ENCODE measurements at regions not wholly inside any gene's neighbourhood (a gene's known extent, or its start where the extent isn't known, plus 50 kb on each side); places are given as distances from the start of the nearest gene placed in this dataset.

DNA sequence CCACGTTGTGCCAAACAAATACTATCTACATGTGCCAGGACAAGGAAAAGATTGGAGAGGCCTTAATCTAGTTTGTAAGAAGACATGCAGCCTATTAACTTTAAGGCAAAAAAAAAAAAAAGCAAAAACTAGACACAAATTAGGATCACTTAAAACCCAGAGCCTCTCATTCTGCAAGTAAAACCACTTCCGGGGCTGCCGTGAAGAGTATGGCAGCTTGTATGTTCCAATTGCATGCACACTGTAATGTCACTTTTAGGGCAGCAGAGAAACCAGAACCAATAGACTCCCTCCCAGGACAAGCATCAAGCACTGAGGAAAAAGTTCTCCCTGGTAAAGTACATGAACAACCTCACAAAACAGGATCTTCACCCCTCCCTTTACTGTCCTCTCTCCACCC lies 70.6 kb downstream of the RSL24D1 start:
- H3K36me3 Mint-ChIP-seq: no peaks in the 10 kb centered on the region
- no peak overlapping the region for H3K4me3 Mint-ChIP-seq
- DNase-seq (no peak), ATAC-seq (ENCODE audit: low read depth) (no peak)
- H3K9me3 Mint-ChIP-seq: peaks cover 2% of the 10 kb centered on the region
- POLR2A ChIA-PET: no interaction called here
- no peak overlapping the region for H3K27ac Mint-ChIP-seq
- H3K4me1 Mint-ChIP-seq: no peaks in the 10 kb centered on the region
- no peaks in the 10 kb centered on the region for H3K27me3 Mint-ChIP-seq

GRCh38 chr15:55124616-55125015 lies 72.1 kb downstream of the RSL24D1 start:
- Mint-ChIP-seq H3K36me3 (no peaks in the 10 kb centered on the region), H3K4me1 (no peaks in the 10 kb centered on the region), H3K9me3 (no peaks in the 10 kb centered on the region), H3K27ac (no peak overlapping the region), H3K27me3 (no peaks in the 10 kb centered on the region), H3K4me3 (no peak overlapping the region)
- no peak for ATAC-seq (ENCODE audit: low read depth)
- DNase-seq: no peak
- POLR2A ChIA-PET: no interaction called here

GRCh38 chr15:55118344-55118870 lies 78.3 kb downstream of the RSL24D1 start:
- H3K36me3 Mint-ChIP-seq: no peaks in the 10 kb centered on the region
- no peaks in the 10 kb centered on the region for H3K4me1 Mint-ChIP-seq
- peaks cover 1% of the 10 kb centered on the region for H3K9me3 Mint-ChIP-seq
- DNase-seq (no peak), ATAC-seq (ENCODE audit: low read depth) (no peak)
- peaks cover 2% of the 10 kb centered on the region for H3K27me3 Mint-ChIP-seq
- H3K27ac Mint-ChIP-seq: no peak overlapping the region
- POLR2A ChIA-PET: no interaction called here
- H3K4me3 Mint-ChIP-seq: no peak overlapping the region

GRCh38 chr15:55116636-55117035 lies 80.1 kb downstream of the RSL24D1 start:
- Mint-ChIP-seq H3K4me3 (no peak overlapping the region), H3K9me3 (peaks cover 1% of the 10 kb centered on the region), H3K27me3 (peaks cover 2% of the 10 kb centered on the region), H3K36me3 (no peaks in the 10 kb centered on the region), H3K4me1 (no peaks in the 10 kb centered on the region), H3K27ac (no peak overlapping the region)
- ATAC-seq (ENCODE audit: low read depth) (no peak), DNase-seq (no peak)
- POLR2A ChIA-PET: no interaction called here

DNA sequence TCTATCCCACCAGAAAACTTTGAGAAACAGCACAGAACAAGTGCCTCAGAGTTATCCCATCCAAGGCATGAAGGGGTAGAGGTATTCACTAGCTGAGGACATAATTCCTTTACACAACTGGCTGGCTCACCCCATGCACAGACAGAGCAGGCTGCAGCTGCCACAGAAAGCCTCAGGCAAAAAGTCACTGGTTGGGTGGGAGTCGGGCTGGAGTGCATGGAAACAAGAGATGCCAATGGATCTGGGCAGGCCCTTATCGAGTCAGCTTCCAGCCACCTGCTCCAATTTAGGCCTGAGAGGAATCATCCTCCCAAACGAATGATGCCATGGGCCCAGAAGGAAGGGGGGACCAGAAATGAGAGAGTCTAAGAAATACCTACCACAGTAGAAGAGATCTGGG lies 83.0 kb downstream of the RSL24D1 start:
- no peak for DNase-seq
- H3K27me3 Mint-ChIP-seq: peaks cover 2% of the 10 kb centered on the region
- no peak overlapping the region for H3K27ac Mint-ChIP-seq
- H3K4me1 Mint-ChIP-seq: no peaks in the 10 kb centered on the region
- ATAC-seq (ENCODE audit: low read depth): no peak
- no peak overlapping the region for H3K4me3 Mint-ChIP-seq
- no peaks in the 10 kb centered on the region for H3K36me3 Mint-ChIP-seq
- POLR2A ChIA-PET: no interaction called here
- peaks cover 1% of the 10 kb centered on the region for H3K9me3 Mint-ChIP-seq

GRCh38 chr15:55112706-55113105 lies 84.0 kb downstream of the RSL24D1 start:
- POLR2A ChIA-PET: no interaction called here
- H3K36me3 Mint-ChIP-seq: no peaks in the 10 kb centered on the region
- ATAC-seq (ENCODE audit: low read depth) (no peak), DNase-seq (no peak)
- no peaks in the 10 kb centered on the region for H3K4me1 Mint-ChIP-seq
- H3K4me3 Mint-ChIP-seq: no peak overlapping the region
- peaks cover 1% of the 10 kb centered on the region for H3K9me3 Mint-ChIP-seq
- H3K27ac Mint-ChIP-seq: no peak overlapping the region
- peaks cover 2% of the 10 kb centered on the region for H3K27me3 Mint-ChIP-seq

GRCh38 chr15:55110446-55110845 lies 86.3 kb downstream of the RSL24D1 start:
- no peaks in the 10 kb centered on the region for H3K36me3 Mint-ChIP-seq
- ATAC-seq (ENCODE audit: low read depth): no peak
- no peak overlapping the region for H3K4me3 Mint-ChIP-seq
- POLR2A ChIA-PET: no interaction called here
- DNase-seq: no peak
- no peak overlapping the region for H3K27ac Mint-ChIP-seq
- no peaks in the 10 kb centered on the region for H3K9me3 Mint-ChIP-seq
- H3K4me1 Mint-ChIP-seq: no peaks in the 10 kb centered on the region
- H3K27me3 Mint-ChIP-seq: peaks cover 2% of the 10 kb centered on the region

DNA sequence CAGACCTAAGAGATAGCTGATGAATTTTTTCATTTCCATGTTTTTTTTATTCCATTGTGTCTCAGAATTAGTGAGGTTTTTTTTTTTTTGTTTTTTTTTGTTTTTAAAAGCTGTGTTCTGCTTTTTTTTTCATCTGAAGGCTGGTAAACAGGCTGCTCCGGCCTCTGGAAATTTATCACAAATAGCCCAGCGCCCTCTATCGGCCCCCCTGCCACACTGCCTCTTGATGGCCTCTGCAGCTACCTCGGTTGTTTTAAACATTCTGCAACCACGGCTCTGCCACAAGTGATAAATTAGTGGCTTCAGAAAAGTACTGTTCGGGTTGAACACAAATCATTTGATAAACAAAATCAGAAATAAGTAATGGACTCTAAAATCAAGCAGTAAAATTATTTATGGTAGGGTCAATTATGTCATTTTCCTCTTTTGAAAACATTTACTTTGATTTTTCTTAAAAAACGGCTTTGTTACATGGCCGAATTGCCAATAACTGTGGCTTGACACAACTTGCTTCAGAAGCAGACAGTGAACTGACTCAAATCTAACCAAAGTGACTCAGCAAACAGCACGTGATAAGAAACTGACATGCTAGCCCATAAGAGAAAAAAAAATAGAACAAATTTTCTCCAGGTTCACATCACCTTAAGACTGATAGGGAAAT lies 87.8 kb downstream of the RSL24D1 start:
- Mint-ChIP-seq H3K36me3 (no peaks in the 10 kb centered on the region), H3K4me3 (no peak overlapping the region), H3K4me1 (no peaks in the 10 kb centered on the region), H3K27ac (no peak overlapping the region), H3K27me3 (peaks cover 6% of the 10 kb centered on the region), H3K9me3 (no peaks in the 10 kb centered on the region)
- ATAC-seq (ENCODE audit: low read depth): no peak
- POLR2A ChIA-PET: interaction anchor here (0.7 kb wide), 1 partner anchor 103 kb away, joined by 3 read pairs; no protein-coding TSS in a partner anchor
- DNase-seq: peak; percentile 66

DNA sequence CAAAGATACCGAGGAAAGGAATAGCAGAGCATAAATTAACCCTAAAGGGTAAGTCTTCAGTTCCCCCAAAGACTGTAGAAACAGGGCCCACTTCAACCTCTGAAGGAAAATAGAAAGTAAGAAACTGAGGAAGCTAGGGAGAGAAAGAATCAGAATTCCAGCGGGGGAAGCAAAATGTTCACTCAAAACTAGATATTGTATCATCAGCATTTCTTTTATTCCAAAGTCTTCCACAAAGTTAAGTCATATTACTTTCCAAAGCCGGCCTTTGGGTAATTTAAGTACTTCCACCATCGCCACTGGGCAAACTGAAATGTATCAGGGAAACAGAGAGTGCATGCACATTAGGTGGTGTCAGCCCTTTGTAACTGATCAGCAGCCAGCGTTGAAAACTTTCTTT lies 88.3 kb downstream of the RSL24D1 start:
- POLR2A ChIA-PET: interaction anchor here (0.7 kb wide), 1 partner anchor 103 kb away, joined by 3 read pairs; no protein-coding TSS in a partner anchor
- Mint-ChIP-seq H3K27ac (no peak overlapping the region), H3K9me3 (no peaks in the 10 kb centered on the region), H3K4me3 (no peak overlapping the region), H3K4me1 (no peaks in the 10 kb centered on the region), H3K27me3 (peaks cover 8% of the 10 kb centered on the region), H3K36me3 (no peaks in the 10 kb centered on the region)
- no peak for DNase-seq
- ATAC-seq (ENCODE audit: low read depth): no peak

DNA sequence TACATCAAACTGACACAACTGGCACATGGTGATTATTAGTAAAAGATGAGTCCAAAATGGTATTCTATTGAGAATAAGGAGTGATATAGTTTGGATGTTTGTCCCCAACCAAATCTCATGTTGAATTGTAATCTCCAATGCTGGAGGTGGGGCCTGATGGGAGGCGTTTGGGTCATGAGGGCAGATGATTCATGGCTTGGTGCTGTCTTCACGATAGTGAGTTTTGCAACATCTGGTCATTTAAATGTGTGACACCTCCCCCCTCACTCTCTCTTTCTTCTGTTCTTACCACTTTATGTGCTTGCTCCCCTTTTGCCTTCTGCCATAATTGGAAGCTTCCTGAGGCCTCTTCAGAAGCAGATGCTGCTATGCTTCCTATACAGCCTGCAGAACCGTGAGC lies 90.6 kb downstream of the RSL24D1 start:
- Mint-ChIP-seq H3K27me3 (peaks cover 8% of the 10 kb centered on the region), H3K27ac (no peak overlapping the region), H3K9me3 (no peaks in the 10 kb centered on the region), H3K36me3 (no peaks in the 10 kb centered on the region), H3K4me3 (no peak overlapping the region), H3K4me1 (no peaks in the 10 kb centered on the region)
- DNase-seq: no peak
- ATAC-seq (ENCODE audit: low read depth): no peak
- POLR2A ChIA-PET: no interaction called here

GRCh38 chr15:55094136-55094535 lies 102.6 kb downstream of the RSL24D1 start:
- H3K36me3 Mint-ChIP-seq: no peaks in the 10 kb centered on the region
- H3K27ac Mint-ChIP-seq: no peak overlapping the region
- H3K4me3 Mint-ChIP-seq: no peak overlapping the region
- H3K27me3 Mint-ChIP-seq: peaks cover 14% of the 10 kb centered on the region
- ATAC-seq (ENCODE audit: low read depth) (no peak), DNase-seq (no peak)
- H3K4me1 Mint-ChIP-seq: no peaks in the 10 kb centered on the region
- POLR2A ChIA-PET: no interaction called here
- no peaks in the 10 kb centered on the region for H3K9me3 Mint-ChIP-seq

DNA sequence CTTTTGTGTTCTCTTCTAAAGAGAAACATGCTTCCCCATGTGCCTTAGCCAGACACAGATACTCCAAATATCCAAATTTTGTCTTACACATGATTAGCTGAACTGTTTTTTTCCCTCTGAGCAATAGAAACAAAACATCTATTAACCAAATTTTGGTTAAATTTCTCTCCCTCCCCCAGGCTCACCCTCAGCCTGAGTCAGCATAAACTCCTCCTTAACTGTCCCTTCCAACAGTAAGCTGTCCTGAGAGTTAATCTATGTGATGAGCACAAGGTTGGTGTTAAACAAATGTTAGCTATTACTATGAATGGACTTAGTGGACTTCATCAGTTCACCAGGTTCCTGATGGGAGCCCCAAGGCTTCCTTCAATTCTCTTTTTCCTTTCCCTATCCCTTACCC lies 108.5 kb downstream of the RSL24D1 start:
- no peak for ATAC-seq (ENCODE audit: low read depth)
- peaks cover 15% of the 10 kb centered on the region for H3K27me3 Mint-ChIP-seq
- peaks cover 3% of the 10 kb centered on the region for H3K9me3 Mint-ChIP-seq
- no peak overlapping the region for H3K27ac Mint-ChIP-seq
- DNase-seq: no peak
- no peak overlapping the region for H3K4me3 Mint-ChIP-seq
- POLR2A ChIA-PET: no interaction called here
- no peaks in the 10 kb centered on the region for H3K4me1 Mint-ChIP-seq
- no peaks in the 10 kb centered on the region for H3K36me3 Mint-ChIP-seq

DNA sequence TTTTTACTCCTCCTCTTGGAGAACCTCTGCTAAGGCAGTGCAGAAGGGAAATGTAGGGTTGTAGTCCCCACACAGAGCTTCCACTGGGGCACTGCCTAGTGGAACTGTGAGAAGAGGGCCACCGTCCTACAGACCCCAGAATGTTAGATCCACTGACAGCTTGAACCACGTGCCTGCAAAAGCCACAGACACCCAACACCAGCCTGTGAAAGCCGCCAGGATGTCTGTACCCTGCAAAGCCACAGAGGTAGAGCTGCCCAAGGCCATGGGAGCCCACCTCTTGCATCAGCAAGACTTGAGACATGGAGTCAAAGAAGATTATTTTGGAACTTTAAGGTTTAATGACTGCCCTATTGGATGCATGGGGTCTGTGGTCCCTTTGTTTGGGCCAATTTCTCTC lies 112.1 kb downstream of the RSL24D1 start:
- DNase-seq (no peak), ATAC-seq (ENCODE audit: low read depth) (no peak)
- H3K4me3 Mint-ChIP-seq: no peak overlapping the region
- POLR2A ChIA-PET: no interaction called here
- no peaks in the 10 kb centered on the region for H3K36me3 Mint-ChIP-seq
- no peaks in the 10 kb centered on the region for H3K4me1 Mint-ChIP-seq
- peaks cover 5% of the 10 kb centered on the region for H3K27me3 Mint-ChIP-seq
- H3K27ac Mint-ChIP-seq: no peak overlapping the region
- peaks cover 3% of the 10 kb centered on the region for H3K9me3 Mint-ChIP-seq

GRCh38 chr15:55084216-55084615 lies 112.5 kb downstream of the RSL24D1 start:
- Mint-ChIP-seq H3K9me3 (peaks cover 3% of the 10 kb centered on the region), H3K36me3 (no peaks in the 10 kb centered on the region), H3K27me3 (peaks cover 4% of the 10 kb centered on the region), H3K4me3 (no peak overlapping the region), H3K27ac (no peak overlapping the region), H3K4me1 (no peaks in the 10 kb centered on the region)
- POLR2A ChIA-PET: no interaction called here
- no peak for DNase-seq
- ATAC-seq (ENCODE audit: low read depth): no peak
